Chondrocyte (in vitro differentiated cells): ENCODE measurements at regions not wholly inside any gene's neighbourhood (a gene's known extent, or its start where the extent isn't known, plus 50 kb on each side); places are given as distances from the start of the nearest gene placed in this dataset.
"Not testable (repeated sequence)": the region's sequence is repeated elsewhere in the genome, so short reads cannot be mapped to it uniquely, and the experiment has no call there.

Source experiments
- DNase-seq: peaks from one replicate; pipeline ENCODE4 v3.0.0; 2021; ENCODE audit warnings: mixed read lengths, low spot score
- H3K27ac Mint-ChIP-seq: one replicate; pipeline ENCODE4 v1.8.0; 2021; ENCODE audit warnings: mild to moderate bottlenecking, moderate library complexity, mixed read lengths; ENCODE audit not compliant: unreplicated experiment
- H3K27me3 Mint-ChIP-seq: 2 replicates; pipeline ENCODE4 v1.8.0; 2021; ENCODE audit warnings: low read depth, mixed read lengths
- H3K36me3 Mint-ChIP-seq: 2 replicates; pipeline ENCODE4 v1.8.0; 2021; ENCODE audit warnings: low read depth, mixed read lengths
- H3K4me1 Mint-ChIP-seq: 2 replicates; pipeline ENCODE4 v1.8.0; 2021; ENCODE audit warnings: low read depth, mild to moderate bottlenecking, mixed read lengths
- H3K4me3 Mint-ChIP-seq: one replicate; pipeline ENCODE4 v1.8.0; 2021; ENCODE audit warnings: mild to moderate bottlenecking, moderate library complexity, mixed read lengths; ENCODE audit not compliant: unreplicated experiment
- H3K9me3 Mint-ChIP-seq: 2 replicates; pipeline ENCODE4 v1.8.0; 2021; ENCODE audit warnings: low read depth, mixed read lengths
- TF ChIP-seq, protein P1 (sequence below): fragments of 200-600 bp; sonication (generic); IDR thresholded peaks from 2 replicates; pipeline ENCODE4 v1.5.0; 2021; ENCODE audit warnings: antibody characterized with exemption, mild to moderate bottlenecking, moderate library complexity

DNA sequence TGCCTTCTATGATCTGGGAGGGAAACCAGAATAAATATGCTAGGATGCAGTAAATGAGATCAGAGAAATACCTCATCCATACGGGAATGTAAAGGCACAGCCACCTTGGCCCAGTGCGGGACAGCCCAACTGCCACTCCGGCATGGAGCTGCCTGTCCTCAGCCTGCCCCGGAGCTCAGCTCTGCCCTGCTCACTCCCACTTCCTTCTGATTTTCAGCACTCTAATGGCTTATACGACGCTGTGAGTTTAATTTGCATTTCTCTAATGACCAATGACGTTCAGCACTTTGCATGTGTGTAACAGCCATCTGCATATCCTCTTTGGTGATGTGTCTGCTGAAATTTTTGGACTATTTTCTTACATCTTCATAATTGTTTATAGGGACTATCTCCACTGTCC is 172.5 kb upstream of the RAB6C start:
- TF ChIP-seq, protein P1, sequence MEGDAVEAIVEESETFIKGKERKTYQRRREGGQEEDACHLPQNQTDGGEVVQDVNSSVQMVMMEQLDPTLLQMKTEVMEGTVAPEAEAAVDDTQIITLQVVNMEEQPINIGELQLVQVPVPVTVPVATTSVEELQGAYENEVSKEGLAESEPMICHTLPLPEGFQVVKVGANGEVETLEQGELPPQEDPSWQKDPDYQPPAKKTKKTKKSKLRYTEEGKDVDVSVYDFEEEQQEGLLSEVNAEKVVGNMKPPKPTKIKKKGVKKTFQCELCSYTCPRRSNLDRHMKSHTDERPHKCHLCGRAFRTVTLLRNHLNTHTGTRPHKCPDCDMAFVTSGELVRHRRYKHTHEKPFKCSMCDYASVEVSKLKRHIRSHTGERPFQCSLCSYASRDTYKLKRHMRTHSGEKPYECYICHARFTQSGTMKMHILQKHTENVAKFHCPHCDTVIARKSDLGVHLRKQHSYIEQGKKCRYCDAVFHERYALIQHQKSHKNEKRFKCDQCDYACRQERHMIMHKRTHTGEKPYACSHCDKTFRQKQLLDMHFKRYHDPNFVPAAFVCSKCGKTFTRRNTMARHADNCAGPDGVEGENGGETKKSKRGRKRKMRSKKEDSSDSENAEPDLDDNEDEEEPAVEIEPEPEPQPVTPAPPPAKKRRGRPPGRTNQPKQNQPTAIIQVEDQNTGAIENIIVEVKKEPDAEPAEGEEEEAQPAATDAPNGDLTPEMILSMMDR = no peak
- DNase-seq = no peak
- Mint-ChIP-seq H3K9me3 (no peaks in the 10 kb centered on the region), H3K27ac (no peak overlapping the region), H3K4me1 (no peaks in the 10 kb centered on the region), H3K4me3 (no peak overlapping the region), H3K36me3 (no peaks in the 10 kb centered on the region), H3K27me3 (peaks cover 18% of the 10 kb centered on the region)

DNA sequence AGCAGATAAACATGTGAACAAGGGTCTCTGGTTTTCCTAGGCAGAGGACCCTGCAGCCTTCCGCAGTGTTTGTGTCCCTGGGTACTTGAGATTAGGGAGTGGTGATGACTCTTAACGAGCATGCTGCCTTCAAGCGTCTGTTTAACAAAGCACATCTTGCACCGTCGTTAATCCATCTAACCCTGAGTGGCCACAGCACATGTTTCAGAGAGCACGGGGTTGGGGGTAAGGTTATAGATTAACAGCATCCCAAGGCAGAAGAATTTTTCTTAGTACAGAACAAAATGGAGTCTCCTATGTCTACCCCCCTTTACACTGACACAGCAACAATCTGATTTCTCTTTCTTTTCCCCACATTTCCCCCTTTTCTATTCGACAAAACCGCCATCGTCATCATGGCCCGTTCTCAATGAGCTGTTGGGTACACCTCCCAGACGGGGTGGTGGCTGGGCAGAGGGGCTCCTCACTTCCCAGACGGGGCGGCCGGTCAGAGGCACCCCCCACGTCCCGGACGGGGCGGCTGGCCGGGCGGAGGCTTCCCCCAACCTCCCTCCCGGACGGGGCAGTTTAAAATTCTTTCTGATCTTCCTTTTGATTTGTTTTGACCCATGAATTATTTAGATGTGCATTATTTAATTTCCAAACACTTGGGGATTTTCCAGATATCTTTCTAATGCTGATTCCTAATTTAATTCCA is 171.7 kb upstream of the RAB6C start:
- not testable (repeated sequence) for H3K36me3 Mint-ChIP-seq, H3K4me1 Mint-ChIP-seq, H3K9me3 Mint-ChIP-seq, DNase-seq, H3K4me3 Mint-ChIP-seq, H3K27ac Mint-ChIP-seq
- peaks cover 18% of the 10 kb centered on the region for H3K27me3 Mint-ChIP-seq

DNA sequence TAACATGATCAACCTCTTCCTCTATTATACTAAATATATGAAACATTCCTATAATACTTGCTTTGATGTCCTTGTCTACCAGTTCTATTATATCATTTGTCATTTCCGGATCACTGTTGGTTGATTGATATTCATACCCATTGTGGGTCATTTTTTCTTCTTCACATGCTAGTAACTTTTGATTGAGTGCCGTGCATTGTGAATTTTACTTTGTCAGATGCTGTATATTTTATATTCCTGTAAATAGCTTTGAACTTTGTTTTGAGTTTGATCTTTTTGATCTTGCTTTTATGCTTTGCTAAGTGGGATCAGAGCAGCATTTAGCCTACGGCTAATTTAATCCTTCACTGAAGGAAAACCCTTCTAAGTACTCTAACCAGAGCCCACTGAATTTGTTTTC is 168.9 kb upstream of the RAB6C start:
- Mint-ChIP-seq H3K27me3 (peaks cover 14% of the 10 kb centered on the region), H3K9me3 (peaks cover 4% of the 10 kb centered on the region), H3K27ac (no peak overlapping the region), H3K36me3 (no peaks in the 10 kb centered on the region), H3K4me3 (no peak overlapping the region), H3K4me1 (no peaks in the 10 kb centered on the region)
- TF ChIP-seq, protein P1 = no peak
- no peak for DNase-seq

DNA sequence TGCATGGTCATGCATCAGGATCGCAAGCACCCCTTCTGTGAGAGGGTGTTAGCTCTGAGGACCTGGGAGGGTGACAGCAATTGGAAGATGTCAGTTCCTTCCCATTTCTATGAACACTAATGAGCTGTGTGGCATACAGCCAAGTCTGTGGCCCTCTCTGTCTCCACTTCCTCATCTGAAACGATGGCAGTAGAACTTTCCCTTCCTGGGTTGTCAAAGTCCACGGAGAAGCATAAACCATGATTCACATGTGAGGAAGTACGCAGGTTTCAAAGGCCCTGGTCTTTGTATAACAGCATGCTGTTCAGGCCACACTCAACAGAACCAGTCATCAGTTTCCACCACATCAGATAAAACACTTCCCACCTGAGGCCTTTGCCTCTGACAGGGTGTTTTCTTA is 167.4 kb upstream of the RAB6C start:
- Mint-ChIP-seq H3K4me1 (no peaks in the 10 kb centered on the region), H3K27me3 (peaks cover 12% of the 10 kb centered on the region), H3K9me3 (peaks cover 9% of the 10 kb centered on the region), H3K36me3 (no peaks in the 10 kb centered on the region), H3K27ac (no peak overlapping the region), H3K4me3 (no peak overlapping the region)
- TF ChIP-seq, protein P1 = no peak
- no peak for DNase-seq

DNA sequence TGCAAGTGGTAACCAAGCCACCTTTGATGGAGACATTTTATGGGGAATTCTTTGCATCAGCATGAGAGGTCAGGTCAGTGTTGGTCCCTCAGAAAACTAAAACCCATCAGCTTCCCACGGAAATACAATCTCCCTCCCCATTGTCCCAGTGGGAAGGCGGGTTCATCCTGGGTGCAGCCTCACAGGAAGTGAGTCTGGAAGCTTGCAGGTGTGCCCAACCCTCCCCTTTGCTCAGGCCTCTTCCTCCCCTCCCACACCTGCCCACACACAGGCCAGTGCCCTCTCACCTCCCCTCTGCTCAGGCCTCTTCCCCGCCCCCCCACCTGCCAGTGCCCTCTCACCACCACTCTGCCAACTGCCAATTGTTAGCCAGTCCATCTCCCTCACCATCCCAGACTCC is 166.8 kb upstream of the RAB6C start:
- Mint-ChIP-seq H3K4me3 (no peak overlapping the region), H3K27ac (no peak overlapping the region), H3K4me1 (no peaks in the 10 kb centered on the region)

More for the DNA sequence above, 166.8 kb upstream of the RAB6C start:
- DNase-seq = no peak
- Mint-ChIP-seq H3K27me3 (peaks cover 12% of the 10 kb centered on the region), H3K9me3 (peaks cover 9% of the 10 kb centered on the region), H3K36me3 (no peaks in the 10 kb centered on the region)
- TF ChIP-seq, protein P1 = no peak
